DND-41 (cell line): ENCODE measurements at regions not wholly inside any gene's neighbourhood (a gene's known extent, or its start where the extent isn't known, plus 50 kb on each side); places are given as distances from the start of the nearest gene placed in this dataset.

Source experiments
- CTCF ChIP-seq: IDR thresholded peaks from 2 replicates; pipeline ENCODE4 v1.5.1; 2012; ENCODE audit warnings: borderline replicate concordance, low read length, moderate library complexity, mild to moderate bottlenecking; ENCODE audit not compliant: poor library complexity, severe bottlenecking; ENCODE audit errors: extremely low read depth
- EZH2 ChIP-seq: IDR thresholded peaks from 3 replicates; pipeline ENCODE4 v1.6.1; 2012; ENCODE audit warnings: borderline replicate concordance, low read depth, mild to moderate bottlenecking, moderate library complexity, low read length, inconsistent platforms; ENCODE audit not compliant: severe bottlenecking

- TF ChIP-seq CTCF (no peak), EZH2 (no peak)
Observed at GRCh38 chr12:92244036-92244435, 98.4 kb upstream of the BTG1 start.
